Uterus (tissue), 2 donors: ENCODE measurements at regions not wholly inside any gene's neighbourhood (a gene's known extent, or its start where the extent isn't known, plus 50 kb on each side); places are given as distances from the start of the nearest gene placed in this dataset.
"Not testable (repeated sequence)": the region's sequence is repeated elsewhere in the genome, so short reads cannot be mapped to it uniquely, and the experiment has no call there.

ENCODE experiments used
- POLR2A ChIP-seq, 2 donors: fragments of 450-650 bp; IDR thresholded peaks; one replicate each; pipeline ENCODE4 v1.6.1; 2016; ENCODE audit warnings: antibody characterized with exemption in 2 of 2, mild to moderate bottlenecking in 1 of 2, moderate library complexity in 1 of 2
- TF ChIP-seq, protein P1 (sequence below), 4 experiments: fragments of 200-600 bp in 2 of 4; fragments of 450-650 bp in 2 of 4; sonication (generic) in 2 of 4; IDR thresholded peaks; one replicate each; pipeline ENCODE4 v1.5.1; 2016 to 2019; ENCODE audit warnings: antibody characterized with exemption in 4 of 4, mild to moderate bottlenecking in 2 of 4, moderate library complexity in 1 of 4

- TF ChIP-seq, protein P1, sequence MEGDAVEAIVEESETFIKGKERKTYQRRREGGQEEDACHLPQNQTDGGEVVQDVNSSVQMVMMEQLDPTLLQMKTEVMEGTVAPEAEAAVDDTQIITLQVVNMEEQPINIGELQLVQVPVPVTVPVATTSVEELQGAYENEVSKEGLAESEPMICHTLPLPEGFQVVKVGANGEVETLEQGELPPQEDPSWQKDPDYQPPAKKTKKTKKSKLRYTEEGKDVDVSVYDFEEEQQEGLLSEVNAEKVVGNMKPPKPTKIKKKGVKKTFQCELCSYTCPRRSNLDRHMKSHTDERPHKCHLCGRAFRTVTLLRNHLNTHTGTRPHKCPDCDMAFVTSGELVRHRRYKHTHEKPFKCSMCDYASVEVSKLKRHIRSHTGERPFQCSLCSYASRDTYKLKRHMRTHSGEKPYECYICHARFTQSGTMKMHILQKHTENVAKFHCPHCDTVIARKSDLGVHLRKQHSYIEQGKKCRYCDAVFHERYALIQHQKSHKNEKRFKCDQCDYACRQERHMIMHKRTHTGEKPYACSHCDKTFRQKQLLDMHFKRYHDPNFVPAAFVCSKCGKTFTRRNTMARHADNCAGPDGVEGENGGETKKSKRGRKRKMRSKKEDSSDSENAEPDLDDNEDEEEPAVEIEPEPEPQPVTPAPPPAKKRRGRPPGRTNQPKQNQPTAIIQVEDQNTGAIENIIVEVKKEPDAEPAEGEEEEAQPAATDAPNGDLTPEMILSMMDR (IDR thresholded peaks at IDR 0.05) = not testable (repeated sequence)
- TF ChIP-seq POLR2A (IDR thresholded peaks at IDR 0.05) = not testable (repeated sequence)
Observed at GRCh38 chr12:9454021-9454420, 153.7 kb downstream of the KLRB1 start.
